ENCODE measurements at regions not wholly inside any gene's neighbourhood (a gene's known extent, or its start where the extent isn't known, plus 50 kb on each side); places are given as distances from the start of the nearest gene placed in this dataset.
"Not testable (repeated sequence)": the region's sequence is repeated elsewhere in the genome, so short reads cannot be mapped to it uniquely, and the experiment has no call there.

GRCh38 chr5:15012061-15012460 is 140.5 kb upstream of the ANKH start:
- DNase-seq, result no peak

- DNase-seq, result no peak
These were observed 139.4 kb upstream of the ANKH start for GRCh38 chr5:15010936-15011335.

- no peak for DNase-seq
These were observed 137.8 kb upstream of the ANKH start for GRCh38 chr5:15009420-15009819.

- no peak for DNase-seq
These were observed 137.3 kb upstream of the ANKH start for GRCh38 chr5:15008921-15009320.

- no peak for DNase-seq
These were observed 136.9 kb upstream of the ANKH start for GRCh38 chr5:15008476-15008875.

- no peak for DNase-seq
These were observed 136.1 kb upstream of the ANKH start for GRCh38 chr5:15007646-15008045.

- DNase-seq, result no peak
These were observed 132.9 kb upstream of the ANKH start for GRCh38 chr5:15004506-15004905.

- peak; percentile 57 for DNase-seq
These were observed 131.9 kb upstream of the ANKH start for GRCh38 chr5:15003511-15003920.

- no peak for DNase-seq
These were observed 131.2 kb upstream of the ANKH start for GRCh38 chr5:15002791-15003190.

- no peak for DNase-seq
These were observed 130.6 kb upstream of the ANKH start for GRCh38 chr5:15002173-15002572.

- no peak for DNase-seq
These were observed 129.9 kb upstream of the ANKH start for GRCh38 chr5:15001517-15001916.

- DNase-seq, result no peak
These were observed 126.9 kb upstream of the ANKH start for GRCh38 chr5:14998491-14998890.

- DNase-seq, result no peak
These were observed 125.4 kb upstream of the ANKH start for GRCh38 chr5:14996997-14997396.

GRCh38 chr5:14995229-14995628 is 123.7 kb upstream of the ANKH start:
- DNase-seq, result no peak

GRCh38 chr5:14993459-14994133 is 122.0 kb upstream of the ANKH start:
- not testable (repeated sequence) for DNase-seq

- not testable (repeated sequence) for DNase-seq
These were observed 121.3 kb upstream of the ANKH start for GRCh38 chr5:14992751-14993458.

GRCh38 chr5:14988223-14988622 is 116.6 kb upstream of the ANKH start:
- DNase-seq, result no peak

- no peak for DNase-seq
These were observed 114.8 kb upstream of the ANKH start for GRCh38 chr5:14986413-14986812.

GRCh38 chr5:14983666-14984441 is 112.3 kb upstream of the ANKH start:
- DNase-seq, result no peak

GRCh38 chr5:14980698-14981097 is 109.1 kb upstream of the ANKH start:
- no peak for DNase-seq

- no peak for DNase-seq
These were observed 105.6 kb upstream of the ANKH start for GRCh38 chr5:14977058-14977685.

GRCh38 chr5:14976486-14976885 is 104.9 kb upstream of the ANKH start:
- no peak for DNase-seq

- DNase-seq, result no peak
These were observed 100.3 kb upstream of the ANKH start for GRCh38 chr5:14971873-14972272.
